SK-N-SH treated with all-trans-retinoic acid at 6 μM for 48 hours (cell line): ENCODE measurements at regions not wholly inside any gene's neighbourhood (a gene's known extent, or its start where the extent isn't known, plus 50 kb on each side); places are given as distances from the start of the nearest gene placed in this dataset.

Source experiments
- ATAC-seq: fragments of 200-7000 bp; cut with Tn5 transposase; 3 replicates; pipeline ENCODE4 v1.9.1; 2020; ENCODE audit warnings: mild to moderate bottlenecking, moderate library complexity
- ARNTL ChIP-seq: fragments of 450-650 bp; formaldehyde crosslinking; IDR thresholded peaks from 2 replicates; pipeline ENCODE4 v1.5.0; 2020; ENCODE audit warnings: low read depth, mild to moderate bottlenecking, moderate library complexity, borderline replicate concordance
- BACH2 ChIP-seq: fragments of 250-450 bp; sonication (Bioruptor Pico); IDR thresholded peaks from 2 replicates; pipeline ENCODE4 v1.9.0; 2021; ENCODE audit warnings: mild to moderate bottlenecking, borderline replicate concordance
- CSDC2 ChIP-seq: fragments of 250-450 bp; sonication (Bioruptor Pico); IDR thresholded peaks from 2 replicates; pipeline ENCODE4 v1.5.0; 2020; ENCODE audit warnings: mild to moderate bottlenecking, moderate library complexity
- CSRNP3 ChIP-seq: fragments of 250-450 bp; sonication (Bioruptor Pico); IDR thresholded peaks from 2 replicates; pipeline ENCODE4 v1.5.1; 2021; ENCODE audit warnings: mild to moderate bottlenecking, moderate library complexity
- ESRRG ChIP-seq: fragments of 250-450 bp; sonication (Bioruptor Pico); IDR thresholded peaks from 2 replicates; pipeline ENCODE4 v1.6.1; 2021; ENCODE audit warnings: mild to moderate bottlenecking
- GLIS3 ChIP-seq: fragments of 250-450 bp; sonication (Bioruptor Pico); IDR thresholded peaks from 2 replicates; pipeline ENCODE4 v1.5.0; 2020; ENCODE audit warnings: mild to moderate bottlenecking, moderate library complexity
- OSR1 ChIP-seq: fragments of 250-450 bp; sonication (Bioruptor Pico); IDR thresholded peaks from 2 replicates; pipeline ENCODE4 v1.8.0; 2022; ENCODE audit warnings: moderate library complexity, mild to moderate bottlenecking, inconsistent platforms
- POU6F1 ChIP-seq: fragments of 250-450 bp; sonication (Bioruptor Pico); IDR thresholded peaks from 2 replicates; pipeline ENCODE4 v1.8.0; 2021; ENCODE audit warnings: low read depth, mild to moderate bottlenecking, moderate library complexity, borderline replicate concordance
- RARB ChIP-seq: fragments of 250-450 bp; sonication (Bioruptor Pico); IDR thresholded peaks from 2 replicates; pipeline ENCODE4 v1.8.0; 2021; ENCODE audit warnings: mild to moderate bottlenecking, moderate library complexity
- SNAI2 ChIP-seq: fragments of 250-450 bp; sonication (Bioruptor Pico); IDR thresholded peaks from 2 replicates; pipeline ENCODE4 v1.5.0; 2020; ENCODE audit warnings: mild to moderate bottlenecking, moderate library complexity
- TCF4 ChIP-seq: fragments of 250-450 bp; sonication (Bioruptor Pico); IDR thresholded peaks from 2 replicates; pipeline ENCODE4 v1.8.0; 2021; ENCODE audit warnings: mild to moderate bottlenecking, moderate library complexity, borderline replicate concordance
- TOX ChIP-seq: fragments of 250-450 bp; sonication (Bioruptor Pico); IDR thresholded peaks from 2 replicates; pipeline ENCODE4 v1.8.0; 2021; ENCODE audit warnings: mild to moderate bottlenecking, moderate library complexity, borderline replicate concordance
- ZC3H10 ChIP-seq: fragments of 250-450 bp; sonication (Bioruptor Pico); IDR thresholded peaks from 2 replicates; pipeline ENCODE4 v1.5.1; 2021; ENCODE audit warnings: mild to moderate bottlenecking, moderate library complexity
- ZFP3 ChIP-seq: fragments of 250-450 bp; sonication (Bioruptor Pico); IDR thresholded peaks from 2 replicates; pipeline ENCODE4 v1.5.0; 2020; ENCODE audit warnings: mild to moderate bottlenecking, moderate library complexity
- ZFP30 ChIP-seq: fragments of 450-650 bp; formaldehyde crosslinking; IDR thresholded peaks from 2 replicates; pipeline ENCODE4 v1.5.0; 2022; ENCODE audit warnings: mild to moderate bottlenecking, moderate library complexity
- ZNF565 ChIP-seq: fragments of 450-650 bp; formaldehyde crosslinking; conservative IDR thresholded peaks from 2 replicates; pipeline ENCODE4 v1.5.0; 2020; ENCODE audit warnings: low read depth, mild to moderate bottlenecking, moderate library complexity
- ZNF70 ChIP-seq: fragments of 450-650 bp; formaldehyde crosslinking; IDR thresholded peaks from 2 replicates; pipeline ENCODE4 v1.5.0; 2020; ENCODE audit warnings: mild to moderate bottlenecking, moderate library complexity
- ZNF8 ChIP-seq: fragments of 450-650 bp; formaldehyde crosslinking; IDR thresholded peaks from 2 replicates; pipeline ENCODE4 v1.5.0; 2020; ENCODE audit warnings: mild to moderate bottlenecking, moderate library complexity
- TF ChIP-seq, protein P1 (sequence below): fragments of 250-450 bp; sonication (Bioruptor Pico); IDR thresholded peaks from 2 replicates; pipeline ENCODE4 v1.5.1; 2020; ENCODE audit warnings: low read depth, mild to moderate bottlenecking, moderate library complexity
- TF ChIP-seq, protein P2 (sequence below): fragments of 250-450 bp; sonication (Bioruptor Pico); IDR thresholded peaks from 2 replicates; pipeline ENCODE4 v1.5.0; 2020; ENCODE audit warnings: mild to moderate bottlenecking, moderate library complexity
- TF ChIP-seq, protein P3 (sequence below): fragments of 250-450 bp; sonication (Bioruptor Pico); IDR thresholded peaks from 2 replicates; pipeline ENCODE4 v1.8.0; 2020; ENCODE audit warnings: mild to moderate bottlenecking, moderate library complexity, borderline replicate concordance

DNA sequence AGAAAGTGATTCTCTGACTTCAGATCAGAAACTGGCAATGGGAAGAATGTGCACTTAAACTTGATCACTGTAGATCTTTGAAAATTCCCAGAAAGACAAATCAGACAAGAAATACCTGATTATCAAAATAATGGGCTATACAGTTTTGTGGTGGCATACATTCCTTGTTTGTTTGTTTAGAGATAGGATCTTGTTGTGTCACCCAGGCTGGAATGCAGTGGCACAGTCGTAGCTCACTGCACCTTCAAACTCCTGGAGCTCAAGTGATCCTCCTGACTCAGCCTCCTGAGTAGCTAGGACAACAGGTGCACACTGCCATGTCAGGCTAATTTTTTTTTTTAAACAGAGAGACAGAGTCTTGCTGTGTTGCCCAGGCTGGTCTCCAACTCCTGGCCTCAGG, 81.0 kb upstream of the SPRY1 start:
- ATAC-seq = no peak
- TF ChIP-seq CSRNP3 (CRISPR knock-in tag) (no peak), ZFP3 (CRISPR knock-in tag) (no peak), ZFP30 (no peak), GLIS3 (no peak), CSDC2 (CRISPR knock-in tag) (no peak), OSR1 (CRISPR knock-in tag) (no peak), POU6F1 (CRISPR knock-in tag) (no peak), ESRRG (CRISPR knock-in tag) (no peak), ZNF8 (CRISPR knock-in tag) (no peak), ZNF70 (no peak), TOX (CRISPR knock-in tag) (no peak), SNAI2 (CRISPR knock-in tag) (no peak), BACH2 (CRISPR knock-in tag) (no peak), RARB (no peak), ZNF565 (CRISPR knock-in tag) (no peak), TCF4 (CRISPR knock-in tag) (no peak)
- TF ChIP-seq, protein P1, sequence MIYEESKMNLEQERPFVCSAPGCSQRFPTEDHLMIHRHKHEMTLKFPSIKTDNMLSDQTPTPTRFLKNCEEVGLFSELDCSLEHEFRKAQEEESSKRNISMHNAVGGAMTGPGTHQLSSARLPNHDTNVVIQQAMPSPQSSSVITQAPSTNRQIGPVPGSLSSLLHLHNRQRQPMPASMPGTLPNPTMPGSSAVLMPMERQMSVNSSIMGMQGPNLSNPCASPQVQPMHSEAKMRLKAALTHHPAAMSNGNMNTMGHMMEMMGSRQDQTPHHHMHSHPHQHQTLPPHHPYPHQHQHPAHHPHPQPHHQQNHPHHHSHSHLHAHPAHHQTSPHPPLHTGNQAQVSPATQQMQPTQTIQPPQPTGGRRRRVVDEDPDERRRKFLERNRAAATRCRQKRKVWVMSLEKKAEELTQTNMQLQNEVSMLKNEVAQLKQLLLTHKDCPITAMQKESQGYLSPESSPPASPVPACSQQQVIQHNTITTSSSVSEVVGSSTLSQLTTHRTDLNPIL (CRISPR knock-in tag) = no peak
- TF ChIP-seq, protein P2, sequence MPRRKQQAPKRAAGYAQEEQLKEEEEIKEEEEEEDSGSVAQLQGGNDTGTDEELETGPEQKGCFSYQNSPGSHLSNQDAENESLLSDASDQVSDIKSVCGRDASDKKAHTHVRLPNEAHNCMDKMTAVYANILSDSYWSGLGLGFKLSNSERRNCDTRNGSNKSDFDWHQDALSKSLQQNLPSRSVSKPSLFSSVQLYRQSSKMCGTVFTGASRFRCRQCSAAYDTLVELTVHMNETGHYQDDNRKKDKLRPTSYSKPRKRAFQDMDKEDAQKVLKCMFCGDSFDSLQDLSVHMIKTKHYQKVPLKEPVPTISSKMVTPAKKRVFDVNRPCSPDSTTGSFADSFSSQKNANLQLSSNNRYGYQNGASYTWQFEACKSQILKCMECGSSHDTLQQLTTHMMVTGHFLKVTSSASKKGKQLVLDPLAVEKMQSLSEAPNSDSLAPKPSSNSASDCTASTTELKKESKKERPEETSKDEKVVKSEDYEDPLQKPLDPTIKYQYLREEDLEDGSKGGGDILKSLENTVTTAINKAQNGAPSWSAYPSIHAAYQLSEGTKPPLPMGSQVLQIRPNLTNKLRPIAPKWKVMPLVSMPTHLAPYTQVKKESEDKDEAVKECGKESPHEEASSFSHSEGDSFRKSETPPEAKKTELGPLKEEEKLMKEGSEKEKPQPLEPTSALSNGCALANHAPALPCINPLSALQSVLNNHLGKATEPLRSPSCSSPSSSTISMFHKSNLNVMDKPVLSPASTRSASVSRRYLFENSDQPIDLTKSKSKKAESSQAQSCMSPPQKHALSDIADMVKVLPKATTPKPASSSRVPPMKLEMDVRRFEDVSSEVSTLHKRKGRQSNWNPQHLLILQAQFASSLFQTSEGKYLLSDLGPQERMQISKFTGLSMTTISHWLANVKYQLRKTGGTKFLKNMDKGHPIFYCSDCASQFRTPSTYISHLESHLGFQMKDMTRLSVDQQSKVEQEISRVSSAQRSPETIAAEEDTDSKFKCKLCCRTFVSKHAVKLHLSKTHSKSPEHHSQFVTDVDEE = no peak
- TF ChIP-seq, protein P3, sequence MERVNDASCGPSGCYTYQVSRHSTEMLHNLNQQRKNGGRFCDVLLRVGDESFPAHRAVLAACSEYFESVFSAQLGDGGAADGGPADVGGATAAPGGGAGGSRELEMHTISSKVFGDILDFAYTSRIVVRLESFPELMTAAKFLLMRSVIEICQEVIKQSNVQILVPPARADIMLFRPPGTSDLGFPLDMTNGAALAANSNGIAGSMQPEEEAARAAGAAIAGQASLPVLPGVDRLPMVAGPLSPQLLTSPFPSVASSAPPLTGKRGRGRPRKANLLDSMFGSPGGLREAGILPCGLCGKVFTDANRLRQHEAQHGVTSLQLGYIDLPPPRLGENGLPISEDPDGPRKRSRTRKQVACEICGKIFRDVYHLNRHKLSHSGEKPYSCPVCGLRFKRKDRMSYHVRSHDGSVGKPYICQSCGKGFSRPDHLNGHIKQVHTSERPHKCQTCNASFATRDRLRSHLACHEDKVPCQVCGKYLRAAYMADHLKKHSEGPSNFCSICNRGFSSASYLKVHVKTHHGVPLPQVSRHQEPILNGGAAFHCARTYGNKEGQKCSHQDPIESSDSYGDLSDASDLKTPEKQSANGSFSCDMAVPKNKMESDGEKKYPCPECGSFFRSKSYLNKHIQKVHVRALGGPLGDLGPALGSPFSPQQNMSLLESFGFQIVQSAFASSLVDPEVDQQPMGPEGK = no peak

- TF ChIP-seq ZC3H10 (CRISPR knock-in tag) (no peak), ZNF70 (no peak), OSR1 (CRISPR knock-in tag) (no peak), RARB (no peak), TOX (CRISPR knock-in tag) (no peak), ARNTL (CRISPR knock-in tag) (no peak)
- no peak for ATAC-seq
These were observed 79.4 kb upstream of the SPRY1 start for GRCh38 chr4:123317211-123317610.

GRCh38 chr4:123319639-123320038, 77.0 kb upstream of the SPRY1 start:
- no peak for ATAC-seq
- no peak for TF ChIP-seq CSRNP3 (CRISPR knock-in tag)
- TF ChIP-seq POU6F1 (CRISPR knock-in tag) = no peak
- TF ChIP-seq SNAI2 (CRISPR knock-in tag) = no peak
- TF ChIP-seq, protein P1 (CRISPR knock-in tag) = no peak
- TF ChIP-seq, protein P2 = no peak
- no peak for TF ChIP-seq ARNTL (CRISPR knock-in tag)
- no peak for TF ChIP-seq ZNF8 (CRISPR knock-in tag)
- TF ChIP-seq TCF4 (CRISPR knock-in tag) = no peak
